HG02840 (cell line): ENCODE measurements at regions not wholly inside any gene's neighbourhood (a gene's known extent, or its start where the extent isn't known, plus 50 kb on each side); places are given as distances from the start of the nearest gene placed in this dataset.
"Not testable (repeated sequence)": the region's sequence is repeated elsewhere in the genome, so short reads cannot be mapped to it uniquely, and the experiment has no call there.

ENCODE experiments used
- ATAC-seq: cut with Tn5 transposase; IDR thresholded peaks from one replicate; pipeline ENCODE4 v1.9.1; 2021; ENCODE audit warnings: mild to moderate bottlenecking, moderate library complexity, moderate number of reproducible peaks; ENCODE audit not compliant: unreplicated experiment, low FRiP score

DNA sequence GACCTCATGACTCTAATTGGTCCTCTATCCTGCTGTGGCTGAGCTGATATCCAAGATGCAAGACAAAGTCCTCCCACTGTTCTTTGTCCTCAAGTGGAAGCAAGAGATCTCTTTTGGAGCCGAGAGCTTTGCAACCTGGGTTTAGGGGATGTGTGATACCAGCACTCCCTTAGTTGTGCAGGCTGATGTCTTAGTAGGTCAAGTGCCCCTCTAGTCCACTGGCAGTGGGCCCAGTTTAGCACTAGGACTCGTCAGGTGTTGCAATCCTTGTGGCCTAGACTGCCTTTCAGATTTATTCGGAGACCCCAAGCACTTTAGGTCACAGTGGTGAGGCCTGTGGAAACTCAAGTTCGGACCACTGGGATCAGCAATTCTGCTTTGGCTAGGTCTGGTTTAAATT is 64.0 kb downstream of the GPRASP3 start:
- ATAC-seq: no peak

DNA sequence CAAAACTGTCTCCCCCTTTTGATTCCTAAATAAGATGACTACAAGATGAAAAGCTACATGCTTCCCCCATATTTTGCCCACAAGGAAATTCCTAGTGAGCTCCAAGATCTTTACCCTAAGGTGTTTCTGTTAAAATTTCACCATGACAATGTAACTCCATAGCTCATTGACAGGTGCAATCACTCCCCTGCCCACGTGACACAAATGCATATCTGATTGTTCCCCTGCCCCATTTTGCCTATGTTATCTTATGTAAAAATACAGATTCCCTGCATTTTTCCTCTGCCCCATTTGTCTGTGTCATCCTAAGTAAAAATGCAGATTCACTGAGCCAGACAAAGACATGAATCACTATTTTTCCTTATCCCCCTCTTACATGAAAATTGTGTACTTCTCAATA is 66.7 kb downstream of the GPRASP3 start:
- no peak for ATAC-seq

GRCh38 chrX:102808336-102808735 is 87.8 kb downstream of the GPRASP3 start:
- ATAC-seq: no peak

- not testable (repeated sequence) for ATAC-seq
Observed at GRCh38 chrX:102818269-102818668, 97.7 kb downstream of the GPRASP3 start.

- no peak for ATAC-seq
Observed at GRCh38 chrX:102832661-102833060, 104.4 kb upstream of the RAB40AL start.

DNA sequence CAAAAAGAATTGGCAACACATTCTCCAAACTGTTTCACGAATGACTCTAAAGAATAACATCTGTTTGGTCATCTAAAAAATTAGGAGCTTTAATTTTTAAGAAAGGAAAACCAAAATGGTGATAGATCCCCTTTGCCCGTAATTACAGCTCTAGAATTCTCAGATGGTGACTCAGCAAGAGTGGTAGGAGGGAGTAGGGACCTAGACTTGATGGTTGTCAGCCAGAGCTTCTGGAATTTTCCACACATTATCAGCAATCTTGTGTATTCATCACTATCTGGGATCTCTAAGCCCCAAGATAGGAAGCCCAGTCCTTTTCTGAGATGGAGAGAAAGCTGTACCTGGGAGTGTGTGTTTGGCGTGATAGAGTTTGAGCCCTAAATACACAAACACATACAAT is 103.9 kb upstream of the RAB40AL start:
- ATAC-seq: no peak

- no peak for ATAC-seq
Observed at GRCh38 chrX:102835504-102836146, 101.4 kb upstream of the RAB40AL start.

- ATAC-seq: no peak
Observed at GRCh38 chrX:102837847-102838246, 99.2 kb upstream of the RAB40AL start.

GRCh38 chrX:102840871-102841705 is 96.0 kb upstream of the RAB40AL start:
- no peak for ATAC-seq

GRCh38 chrX:102841706-102842003 is 95.4 kb upstream of the RAB40AL start:
- no peak for ATAC-seq

- no peak for ATAC-seq
Observed at GRCh38 chrX:102845020-102845419, 92.1 kb upstream of the RAB40AL start.

DNA sequence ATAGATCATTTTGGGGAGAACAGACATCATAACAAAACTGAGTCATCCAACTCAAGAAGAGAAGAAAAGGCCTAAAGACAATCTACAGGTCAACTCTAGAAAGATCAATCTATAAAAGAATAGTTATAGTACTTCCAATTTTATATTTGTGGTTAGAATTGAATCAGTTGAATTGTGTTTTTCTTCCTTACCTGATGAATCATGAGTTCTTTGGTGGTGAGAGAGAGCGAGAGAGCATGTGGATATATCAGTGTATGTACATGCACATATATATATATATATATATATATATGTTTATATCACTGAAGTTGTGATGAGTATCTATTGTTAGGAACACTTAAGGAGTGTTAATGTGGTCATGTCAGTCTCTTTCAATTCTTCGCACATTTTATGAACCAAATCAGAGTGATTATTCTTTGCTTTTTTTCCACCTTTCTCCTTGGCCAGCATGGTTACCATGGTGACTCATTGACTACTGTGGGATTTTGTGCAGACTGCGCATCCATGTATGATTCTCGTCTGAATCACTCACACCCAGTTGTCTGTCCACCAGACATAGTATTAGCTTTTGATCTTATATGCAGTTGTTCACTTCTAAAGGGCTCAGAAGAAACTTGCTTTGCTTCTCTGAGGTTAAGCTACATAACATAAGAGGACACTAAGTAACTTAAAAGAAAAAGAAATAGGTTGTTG is 90.4 kb upstream of the RAB40AL start:
- no peak for ATAC-seq

DNA sequence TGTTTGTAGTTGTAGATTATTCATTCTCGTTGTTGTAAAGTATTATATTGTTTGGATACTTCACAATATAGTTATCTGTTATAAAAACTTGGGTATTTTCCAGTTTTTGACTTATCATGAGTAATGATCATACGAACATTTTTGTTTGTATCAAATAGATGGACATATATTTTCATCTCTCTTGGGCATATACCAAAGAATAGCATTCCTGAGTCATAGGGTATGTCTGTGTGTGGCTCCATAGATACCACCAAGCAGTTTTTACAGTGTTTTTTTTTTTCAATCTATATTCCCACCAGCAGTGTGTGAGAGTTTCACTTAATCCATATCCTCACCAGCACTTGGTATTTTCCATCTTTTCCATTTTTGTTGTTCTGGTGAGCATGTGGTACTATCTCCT is 89.7 kb upstream of the RAB40AL start:
- no peak for ATAC-seq

DNA sequence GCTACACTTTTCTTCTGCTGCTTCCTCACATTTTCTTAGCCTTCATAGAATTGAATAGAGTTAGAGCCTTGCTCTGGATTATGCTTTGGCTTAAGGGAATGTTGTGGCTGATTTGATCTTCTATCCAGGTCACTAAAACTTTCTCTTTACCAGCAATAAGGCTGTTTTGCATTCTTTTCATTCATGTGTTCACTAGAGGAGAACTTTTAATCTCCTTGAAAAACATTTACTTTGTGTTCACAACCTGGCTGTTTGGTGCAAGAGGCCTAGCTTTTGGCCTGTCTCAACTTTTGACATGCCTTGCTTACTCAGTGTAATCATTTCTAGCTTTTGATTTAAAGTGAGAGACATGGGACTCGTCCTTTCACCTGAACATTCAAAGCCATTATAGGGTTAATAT is 87.7 kb upstream of the RAB40AL start:
- no peak for ATAC-seq

DNA sequence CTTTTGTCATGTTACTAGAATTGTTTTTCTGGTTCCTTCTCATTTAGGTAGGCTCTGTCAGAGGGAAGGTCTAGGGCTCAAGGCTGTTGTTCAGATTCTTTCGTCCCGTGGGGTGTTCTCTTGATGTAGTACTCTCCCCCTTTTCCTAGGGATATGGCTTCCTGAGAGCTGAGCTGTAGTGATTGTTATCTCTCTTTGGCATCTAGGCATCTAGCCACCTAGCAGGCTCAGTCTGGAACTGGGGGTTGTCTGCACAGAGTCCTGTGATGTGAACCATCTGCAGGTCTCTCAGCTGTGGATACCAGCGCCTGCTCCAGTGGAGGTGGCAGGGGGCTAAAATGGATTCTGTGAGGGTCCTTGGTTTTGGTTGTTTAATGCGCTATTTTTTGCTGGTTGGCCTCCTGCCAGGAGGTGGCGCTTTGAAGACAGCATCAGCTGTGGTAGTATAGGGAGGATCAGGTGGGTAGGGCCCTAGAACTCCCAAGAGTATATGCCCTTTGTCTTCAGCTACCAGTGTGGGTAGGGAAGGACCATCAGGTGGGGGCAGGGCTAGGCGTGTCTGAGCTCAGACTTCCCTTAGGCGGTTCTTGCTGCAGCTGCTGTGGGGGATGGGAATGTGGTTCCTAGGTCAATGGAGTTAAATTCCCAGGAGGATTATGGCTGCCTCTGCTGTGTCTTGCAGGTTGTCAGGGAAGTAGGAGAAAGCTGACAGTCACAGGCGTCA is 78.1 kb upstream of the RAB40AL start:
- ATAC-seq: not testable (repeated sequence)

DNA sequence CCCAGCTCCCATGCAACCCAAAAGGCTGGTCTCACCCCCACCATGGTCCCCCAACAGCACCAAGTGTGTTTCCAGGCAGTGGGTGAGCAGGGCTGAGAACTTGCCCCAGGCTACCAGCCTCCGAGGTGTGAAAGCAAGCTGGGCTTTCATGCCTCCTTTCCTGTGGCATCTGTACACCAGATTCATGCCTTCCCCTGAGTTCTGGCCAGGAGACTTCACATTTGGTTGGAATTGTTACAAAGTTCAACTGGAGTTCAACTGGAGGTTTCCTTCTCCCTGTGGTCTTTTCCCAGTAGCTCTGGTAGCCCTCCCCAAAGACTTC is 77.6 kb upstream of the RAB40AL start:
- ATAC-seq: no peak

GRCh38 chrX:102860235-102860634 is 76.8 kb upstream of the RAB40AL start:
- ATAC-seq: no peak

GRCh38 chrX:102863735-102864134 is 73.3 kb upstream of the RAB40AL start:
- ATAC-seq: peak; percentile 76

DNA sequence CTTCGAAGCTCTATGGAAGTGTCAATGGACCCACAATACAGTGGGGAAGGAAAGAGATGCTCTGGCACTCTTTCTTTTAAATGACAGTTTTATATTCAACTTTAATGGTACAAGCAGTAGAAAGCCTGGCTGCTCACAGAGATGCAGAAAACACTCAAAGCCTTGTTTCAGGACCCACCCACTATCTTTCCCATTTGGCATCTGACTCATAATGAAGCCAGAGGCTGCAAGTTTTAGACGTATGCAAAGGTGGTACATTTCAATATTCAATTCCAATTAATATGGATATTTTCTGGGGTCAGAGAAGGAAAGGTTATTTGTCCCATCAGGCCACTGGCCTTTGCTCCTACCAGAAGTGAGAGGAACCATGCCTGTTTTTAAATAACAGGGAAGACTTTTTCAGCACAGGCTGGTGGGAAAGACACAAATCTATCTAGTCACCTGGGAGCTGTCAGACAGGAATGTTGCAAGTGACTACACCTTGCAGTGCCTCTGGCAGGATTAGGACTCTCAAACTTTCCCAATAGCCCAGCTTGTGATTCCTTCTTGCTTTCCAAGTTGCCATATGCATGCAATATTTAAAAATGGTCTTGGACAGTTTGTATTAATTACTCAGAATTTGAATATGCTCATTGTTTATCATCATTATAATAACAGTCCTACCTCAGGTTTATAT is 70.0 kb upstream of the RAB40AL start:
- ATAC-seq: no peak

- ATAC-seq: no peak
Observed at GRCh38 chrX:102883491-102883890, 53.6 kb upstream of the RAB40AL start.
